HepG2 (cell line): ENCODE measurements at regions not wholly inside any gene's neighbourhood (a gene's known extent, or its start where the extent isn't known, plus 50 kb on each side); places are given as distances from the start of the nearest gene placed in this dataset.

ENCODE experiments used
- CTCF ChIP-seq: sonication (generic); formaldehyde crosslinking; IDR thresholded peaks from 2 replicates; pipeline ENCODE4 v1.5.0; 2020; ENCODE audit warnings: mild to moderate bottlenecking, missing genetic modification reagents, moderate library complexity
- NCOA1 ChIP-seq: sonication (generic); formaldehyde crosslinking; IDR thresholded peaks from 2 replicates; pipeline ENCODE4 v1.9.0; 2021; ENCODE audit warnings: missing genetic modification reagents
- NCOA2 ChIP-seq: sonication (generic); formaldehyde crosslinking; IDR thresholded peaks from 2 replicates; pipeline ENCODE4 v1.8.0; 2022; ENCODE audit warnings: inconsistent platforms
- NFYB ChIP-seq: sonication (generic); formaldehyde crosslinking; IDR thresholded peaks from 2 replicates; pipeline ENCODE4 v1.4.0; 2020; ENCODE audit warnings: missing genetic modification reagents
- ZBTB26 ChIP-seq: IDR thresholded peaks from 2 replicates; pipeline ENCODE4 v1.6.1; 2016; ENCODE audit warnings: missing compliant biosample characterization, missing genetic modification reagents, borderline replicate concordance
- ZNF274 ChIP-seq: sonication (generic); formaldehyde crosslinking; IDR thresholded peaks from 2 replicates; pipeline ENCODE4 v1.5.1; 2020; ENCODE audit warnings: mild to moderate bottlenecking, missing genetic modification reagents
- ZNF703 ChIP-seq: sonication (generic); formaldehyde crosslinking; IDR thresholded peaks from 2 replicates; pipeline ENCODE4 v1.5.1; 2020; ENCODE audit warnings: missing genetic modification reagents, mild to moderate bottlenecking, moderate library complexity, borderline replicate concordance

GRCh38 chr12:90237841-90238240 lies 529.2 kb upstream of the ATP2B1 start:
- TF ChIP-seq NCOA2 (CRISPR knock-in tag) (no peak), ZNF274 (CRISPR knock-in tag) (no peak), CTCF (no peak), NFYB (CRISPR knock-in tag) (no peak), ZNF703 (CRISPR knock-in tag) (no peak), ZBTB26 (CRISPR knock-in tag) (no peak), NCOA1 (CRISPR knock-in tag) (no peak)
